WERI-Rb-1 (cell line): ENCODE measurements at regions not wholly inside any gene's neighbourhood (a gene's known extent, or its start where the extent isn't known, plus 50 kb on each side); places are given as distances from the start of the nearest gene placed in this dataset.

Experiments
- DNase-seq: peaks from one replicate; pipeline ENCODE4 v3.0.0-alpha.2; 2020
- H3K27ac ChIP-seq: fragments of 250-450 bp; sonication (Bioruptor Pico); 2 replicates; pipeline ENCODE4 v1.5.1; 2020; ENCODE audit warnings: mild to moderate bottlenecking, moderate library complexity
- H3K27me3 ChIP-seq: fragments of 250-450 bp; sonication (Bioruptor Pico); 2 replicates; pipeline ENCODE4 v1.5.1; 2021; ENCODE audit warnings: mild to moderate bottlenecking, low read depth, moderate library complexity; ENCODE audit not compliant: insufficient read depth, severe bottlenecking
- H3K36me3 ChIP-seq: fragments of 250-450 bp; sonication (Bioruptor Pico); 2 replicates; pipeline ENCODE4 v1.5.1; 2020; ENCODE audit warnings: mild to moderate bottlenecking, moderate library complexity
- H3K4me3 ChIP-seq: 2 replicates; pipeline ENCODE4 v1.5.1; 2011; ENCODE audit warnings: low read depth, mild to moderate bottlenecking, control low read depth, low read length
- H3K9me3 ChIP-seq: fragments of 250-450 bp; sonication (Bioruptor Pico); 2 replicates; pipeline ENCODE4 v1.5.1; 2021; ENCODE audit warnings: mild to moderate bottlenecking, moderate library complexity; ENCODE audit not compliant: severe bottlenecking
- CTCF ChIP-seq: IDR thresholded peaks from 2 replicates; pipeline ENCODE4 v1.5.1; 2011; ENCODE audit warnings: low read depth, mild to moderate bottlenecking, control low read depth, inconsistent platforms, low read length

DNA sequence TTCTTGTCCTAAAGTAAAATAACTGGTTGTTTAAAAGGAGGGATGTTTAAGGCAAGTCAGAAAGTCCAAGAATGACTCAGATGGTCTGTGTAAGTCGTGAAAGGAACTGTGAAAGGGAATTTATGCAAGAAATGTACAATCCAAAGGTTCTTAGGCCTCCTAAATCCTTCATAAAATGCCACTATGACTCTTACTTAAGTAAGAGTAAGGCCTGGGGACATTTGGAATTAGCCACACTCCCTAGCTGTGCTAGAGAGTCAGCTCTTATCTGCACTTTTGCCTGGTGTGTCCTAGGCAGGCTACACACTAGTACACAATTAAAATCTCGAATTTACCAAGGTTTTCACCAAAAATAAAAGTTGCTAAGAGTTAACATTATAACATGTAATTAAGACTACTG lies 686.9 kb downstream of the UQCRFS1 start:
- Histone ChIP-seq H3K27me3 (peaks cover 64% of the 10 kb centered on the region), H3K27ac (no peak overlapping the region), H3K9me3 (peaks cover 4% of the 10 kb centered on the region), H3K36me3 (no peaks in the 10 kb centered on the region), H3K4me3 (no peak overlapping the region)
- TF ChIP-seq CTCF, result no peak
- DNase-seq, result no peak

DNA sequence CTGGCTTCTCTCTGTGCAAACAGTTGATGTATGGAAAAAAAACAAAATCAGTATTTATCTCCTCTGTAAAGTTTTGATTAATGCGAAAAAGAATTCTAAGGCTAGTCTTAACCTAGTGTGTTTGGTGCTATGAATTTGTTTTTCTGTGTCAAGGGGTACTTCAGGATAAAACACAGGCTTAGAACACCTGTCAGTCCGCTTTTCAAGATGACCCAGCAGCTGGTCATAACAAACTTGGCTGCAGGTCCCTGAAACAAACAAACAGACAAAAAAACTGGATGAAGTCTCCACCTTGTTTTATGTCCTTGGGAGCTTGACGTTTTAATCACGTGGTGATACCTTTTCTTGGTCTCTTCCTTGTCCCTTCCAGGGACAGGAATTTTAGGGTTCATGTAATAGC lies 689.3 kb downstream of the UQCRFS1 start:
- peaks cover 4% of the 10 kb centered on the region for H3K9me3 ChIP-seq
- no peak for TF ChIP-seq CTCF

GRCh38 chr19:28522545-28522922 lies 690.4 kb downstream of the UQCRFS1 start:
- no peak for TF ChIP-seq CTCF
- peaks cover 62% of the 10 kb centered on the region for H3K27me3 ChIP-seq
- H3K27ac ChIP-seq, result no peak overlapping the region
- DNase-seq, result no peak
- H3K36me3 ChIP-seq, result no peaks in the 10 kb centered on the region
- no peak overlapping the region for H3K4me3 ChIP-seq
- H3K9me3 ChIP-seq, result peaks cover 4% of the 10 kb centered on the region

More for the DNA sequence above, 689.3 kb downstream of the UQCRFS1 start:
- no peak for DNase-seq
- H3K27me3 ChIP-seq, result peaks cover 64% of the 10 kb centered on the region
- H3K4me3 ChIP-seq, result no peak overlapping the region
- H3K36me3 ChIP-seq, result no peaks in the 10 kb centered on the region
- H3K27ac ChIP-seq, result no peak overlapping the region

GRCh38 chr19:28521614-28522544 lies 691.1 kb downstream of the UQCRFS1 start:
- peaks cover 4% of the 10 kb centered on the region for H3K9me3 ChIP-seq
- H3K27me3 ChIP-seq, result peaks cover 59% of the 10 kb centered on the region
- no peak for DNase-seq
- H3K36me3 ChIP-seq, result no peaks in the 10 kb centered on the region
- no peak overlapping the region for H3K27ac ChIP-seq
- no peak for TF ChIP-seq CTCF
- H3K4me3 ChIP-seq, result no peak overlapping the region

DNA sequence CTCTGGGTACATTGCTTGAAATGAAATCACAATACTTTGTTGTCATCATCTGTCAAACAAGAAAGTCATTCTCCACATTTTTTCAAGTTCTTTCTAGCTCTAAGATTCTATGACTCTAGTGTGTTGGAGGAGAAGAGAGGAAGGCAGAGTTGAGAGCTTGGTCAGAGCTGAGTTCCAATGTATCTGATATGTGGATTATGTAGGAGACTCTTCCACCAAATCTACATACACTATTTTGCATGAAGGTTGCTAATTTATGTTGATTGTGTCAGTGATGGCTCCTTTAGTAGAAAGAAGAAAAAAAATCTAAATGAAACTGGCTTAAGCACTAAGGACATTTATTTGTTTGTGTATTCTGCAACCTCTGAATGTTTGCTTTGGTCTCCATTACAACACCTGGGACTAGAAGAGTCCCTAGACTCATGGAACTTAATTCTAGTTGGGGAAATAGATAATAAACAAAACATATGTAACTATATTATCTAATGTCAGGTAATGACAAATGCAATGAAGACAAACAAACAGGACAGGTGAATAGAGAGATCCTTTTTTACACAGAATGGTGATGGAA lies 691.9 kb downstream of the UQCRFS1 start:
- H3K27ac ChIP-seq, result no peak overlapping the region
- DNase-seq, result no peak
- H3K36me3 ChIP-seq, result no peaks in the 10 kb centered on the region
- no peak for TF ChIP-seq CTCF
- no peak overlapping the region for H3K4me3 ChIP-seq
- H3K9me3 ChIP-seq, result peaks cover 4% of the 10 kb centered on the region
- peaks cover 67% of the 10 kb centered on the region for H3K27me3 ChIP-seq
